ENCODE measurements at regions not wholly inside any gene's neighbourhood (a gene's known extent, or its start where the extent isn't known, plus 50 kb on each side); places are given as distances from the start of the nearest gene placed in this dataset.
A peak's percentile ranks its signal among the peaks of the same experiment; 100 is the strongest.

DNA sequence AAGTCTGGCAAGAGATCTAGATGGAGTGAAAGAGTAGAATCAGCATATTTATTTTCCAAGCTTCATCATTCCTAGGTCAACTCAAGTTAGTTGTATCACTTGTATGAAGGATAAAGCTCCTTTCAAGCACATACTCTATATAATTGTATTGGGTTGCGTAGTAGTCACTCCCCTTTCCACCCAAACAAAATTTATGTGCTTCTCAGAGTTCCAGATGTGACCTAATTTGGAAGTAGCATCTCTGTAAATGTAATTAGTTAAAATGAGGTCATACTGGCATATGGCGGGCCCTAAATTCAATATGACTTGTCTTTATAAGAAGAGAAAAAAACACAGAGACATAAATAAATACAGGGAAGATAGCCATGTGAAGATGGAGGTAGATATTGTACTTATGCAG, 226.8 kb upstream of the CHORDC1 start:
- Mint-ChIP-seq H3K9me3 (ENCODE audit: unreplicated experiment) (peaks cover 43% of the 10 kb centered on the region), H3K27ac (ENCODE audit: unreplicated experiment) (peak overlapping the region; percentile 29), H3K4me3 (ENCODE audit: unreplicated experiment) (peak overlapping the region; percentile 78), H3K4me1 (ENCODE audit: low read depth, unreplicated experiment) (peaks cover 57% of the 10 kb centered on the region), H3K36me3 (ENCODE audit: insufficient read depth, unreplicated experiment) (peaks cover 27% of the 10 kb centered on the region), H3K27me3 (ENCODE audit: insufficient read depth, unreplicated experiment) (no peaks in the 10 kb centered on the region)
- Histone ChIP-seq H3K9me3 (peaks cover 19% of the 10 kb centered on the region), H3K27me3 (replicated peaks; ENCODE audit: control insufficient read depth, insufficient read depth, low read length) (no peaks in the 10 kb centered on the region), H3K4me1 (peaks cover 64% of the 10 kb centered on the region), H3K4me3 (ENCODE audit: low read depth, low read length) (peak overlapping the region; percentile 17; the same call in 1 of the 2 replicates), H3K36me3 (ENCODE audit: control insufficient read depth, insufficient read depth, low read length) (peaks cover 3% of the 10 kb centered on the region; the same call in 1 of the 2 replicates)
- BruUV-seq (replicated peaks): no TSS peak
- CTCF ChIA-PET: no interaction called here
- no peak for DNase-seq
- intact Hi-C loops (cut with micrococcal nuclease; ENCODE audit: unreplicated experiment): loop anchor here (2.0 to 5.0 kb wide), 2 partner anchors 227 to 279 kb away; partner anchors contain the start of gene CHORDC1
- POLR2A ChIA-PET: no interaction called here
- TF ChIP-seq, protein P1, sequence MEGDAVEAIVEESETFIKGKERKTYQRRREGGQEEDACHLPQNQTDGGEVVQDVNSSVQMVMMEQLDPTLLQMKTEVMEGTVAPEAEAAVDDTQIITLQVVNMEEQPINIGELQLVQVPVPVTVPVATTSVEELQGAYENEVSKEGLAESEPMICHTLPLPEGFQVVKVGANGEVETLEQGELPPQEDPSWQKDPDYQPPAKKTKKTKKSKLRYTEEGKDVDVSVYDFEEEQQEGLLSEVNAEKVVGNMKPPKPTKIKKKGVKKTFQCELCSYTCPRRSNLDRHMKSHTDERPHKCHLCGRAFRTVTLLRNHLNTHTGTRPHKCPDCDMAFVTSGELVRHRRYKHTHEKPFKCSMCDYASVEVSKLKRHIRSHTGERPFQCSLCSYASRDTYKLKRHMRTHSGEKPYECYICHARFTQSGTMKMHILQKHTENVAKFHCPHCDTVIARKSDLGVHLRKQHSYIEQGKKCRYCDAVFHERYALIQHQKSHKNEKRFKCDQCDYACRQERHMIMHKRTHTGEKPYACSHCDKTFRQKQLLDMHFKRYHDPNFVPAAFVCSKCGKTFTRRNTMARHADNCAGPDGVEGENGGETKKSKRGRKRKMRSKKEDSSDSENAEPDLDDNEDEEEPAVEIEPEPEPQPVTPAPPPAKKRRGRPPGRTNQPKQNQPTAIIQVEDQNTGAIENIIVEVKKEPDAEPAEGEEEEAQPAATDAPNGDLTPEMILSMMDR (IDR thresholded peaks at IDR 0.05; ENCODE audit: insufficient read depth in 1 of 2, low read depth in 1 of 2, low read length in 1 of 2, severe bottlenecking in 1 of 2, unreplicated experiment in 1 of 2): no peak

DNA sequence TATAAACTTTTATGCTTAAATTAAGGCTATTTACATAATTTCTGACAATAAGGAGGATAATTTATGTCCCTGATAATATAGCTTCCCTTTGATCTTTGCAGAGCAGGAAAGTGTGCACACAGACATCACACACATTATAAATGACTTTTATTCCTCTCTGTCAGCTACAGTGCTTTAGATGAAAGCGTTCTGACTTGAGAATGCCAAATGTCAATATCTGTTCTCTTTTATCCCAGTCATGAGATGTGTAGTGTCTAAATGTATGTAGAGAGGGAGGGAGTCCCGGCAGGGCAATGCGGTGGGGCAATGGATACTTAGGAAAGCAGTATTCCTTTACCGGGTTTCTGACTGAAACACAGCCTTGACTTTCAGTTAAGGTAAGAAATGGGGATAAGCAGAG, 225.4 kb upstream of the CHORDC1 start:
- intact Hi-C loops (cut with micrococcal nuclease; ENCODE audit: unreplicated experiment): loop anchor here (1.0 to 5.0 kb wide), 4 partner anchors 11 to 277 kb away; partner anchors contain the start of gene CHORDC1
- peaks cover 10% of the 10 kb centered on the region for H3K9me3 ChIP-seq
- H3K27me3 Mint-ChIP-seq (ENCODE audit: insufficient read depth, unreplicated experiment): no peaks in the 10 kb centered on the region
- ChIA-PET POLR2A (interaction anchor here (0.6 kb wide), 2 partner anchors 14 to 154 kb away, joined by 3 to 4 read pairs; no protein-coding TSS in a partner anchor), CTCF (no interaction called here)
- BruUV-seq (replicated peaks): no TSS peak
- no peaks in the 10 kb centered on the region for H3K27me3 ChIP-seq (replicated peaks; ENCODE audit: control insufficient read depth, insufficient read depth, low read length)
- DNase-seq: peak; percentile 82 to 83
- peak overlapping the region; percentile 78 for H3K4me3 Mint-ChIP-seq (ENCODE audit: unreplicated experiment)
- H3K36me3 Mint-ChIP-seq (ENCODE audit: insufficient read depth, unreplicated experiment): peaks cover 14% of the 10 kb centered on the region
- H3K4me1 Mint-ChIP-seq (ENCODE audit: low read depth, unreplicated experiment): peaks cover 48% of the 10 kb centered on the region
- H3K9me3 Mint-ChIP-seq (ENCODE audit: unreplicated experiment): peaks cover 30% of the 10 kb centered on the region
- H3K36me3 ChIP-seq (ENCODE audit: control insufficient read depth, insufficient read depth, low read length): no peaks in the 10 kb centered on the region; the same call in 1 of the 2 replicates
- H3K4me3 ChIP-seq (ENCODE audit: low read depth, low read length): peak overlapping the region; percentile 15
- H3K4me1 ChIP-seq: peaks cover 52% of the 10 kb centered on the region
- TF ChIP-seq, protein P1 (IDR thresholded peaks at IDR 0.05; ENCODE audit: insufficient read depth in 1 of 2, low read depth in 1 of 2, low read length in 1 of 2, severe bottlenecking in 1 of 2, unreplicated experiment in 1 of 2): no peak
- peak overlapping the region; percentile 80 for H3K27ac Mint-ChIP-seq (ENCODE audit: unreplicated experiment)

DNA sequence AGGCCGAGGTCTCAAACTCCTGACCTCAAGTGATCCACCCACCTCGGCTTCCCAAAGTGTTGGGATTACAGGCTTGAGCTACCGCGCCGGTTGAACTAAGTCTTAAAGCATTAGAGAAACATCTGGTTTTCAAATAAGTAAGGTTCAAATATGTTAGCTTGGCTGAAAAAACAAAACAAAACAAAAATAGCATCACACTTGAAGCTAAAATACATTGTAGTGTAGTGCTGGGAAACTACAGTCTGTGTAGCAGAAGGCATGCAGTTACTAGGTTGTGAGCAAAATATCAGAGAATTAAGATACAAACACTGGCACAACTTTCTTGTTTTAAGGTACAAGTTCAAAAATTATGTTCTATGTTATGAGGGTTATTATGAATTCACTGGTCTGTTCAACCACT, 224.8 kb upstream of the CHORDC1 start:
- intact Hi-C loops (cut with micrococcal nuclease; ENCODE audit: unreplicated experiment): loop anchor here (1.0 to 5.0 kb wide), 4 partner anchors 12 to 277 kb away; partner anchors contain the start of gene CHORDC1
- DNase-seq: no peak
- BruUV-seq (replicated peaks): no TSS peak
- Histone ChIP-seq H3K9me3 (peaks cover 8% of the 10 kb centered on the region), H3K4me1 (peaks cover 52% of the 10 kb centered on the region), H3K36me3 (ENCODE audit: control insufficient read depth, insufficient read depth, low read length) (no peaks in the 10 kb centered on the region), H3K27me3 (replicated peaks; ENCODE audit: control insufficient read depth, insufficient read depth, low read length) (no peaks in the 10 kb centered on the region), H3K4me3 (ENCODE audit: low read depth, low read length) (no peak overlapping the region)
- H3K36me3 Mint-ChIP-seq (ENCODE audit: insufficient read depth, unreplicated experiment): peaks cover 8% of the 10 kb centered on the region
- H3K4me1 Mint-ChIP-seq (ENCODE audit: low read depth, unreplicated experiment): peaks cover 47% of the 10 kb centered on the region
- ChIA-PET CTCF (no interaction called here), POLR2A (interaction anchor here (0.6 kb wide), 2 partner anchors 15 to 153 kb away, joined by 3 to 4 read pairs; no protein-coding TSS in a partner anchor)
- TF ChIP-seq, protein P1 (IDR thresholded peaks at IDR 0.05; ENCODE audit: insufficient read depth in 1 of 2, low read depth in 1 of 2, low read length in 1 of 2, severe bottlenecking in 1 of 2, unreplicated experiment in 1 of 2): no peak
- no peaks in the 10 kb centered on the region for H3K27me3 Mint-ChIP-seq (ENCODE audit: insufficient read depth, unreplicated experiment)
- H3K9me3 Mint-ChIP-seq (ENCODE audit: unreplicated experiment): peaks cover 28% of the 10 kb centered on the region
- H3K27ac Mint-ChIP-seq (ENCODE audit: unreplicated experiment): peak overlapping the region; percentile 64
- no peak overlapping the region for H3K4me3 Mint-ChIP-seq (ENCODE audit: unreplicated experiment)

All from Caco-2 (cell line).